Activated T-cell treated with anti-CD3 and anti-CD28 coated beads, Interleukin-2, amount 50 U/mL, for 72 hours (primary cell): ENCODE measurements at regions not wholly inside any gene's neighbourhood (a gene's known extent, or its start where the extent isn't known, plus 50 kb on each side); places are given as distances from the start of the nearest gene placed in this dataset.

Experiments used
- ATAC-seq, 2 donors: fragments of 150-1000 bp; cut with Tn5 transposase; replicated peaks in 1 of 2; 2 replicates each; pipeline ENCODE4 v1.10.0; 2021; ENCODE audit warnings: moderate library complexity in 2 of 2, mild to moderate bottlenecking in 1 of 2
- DNase-seq, 2 donors: peaks; one replicate each; pipeline ENCODE4 v3.0.0; 2021 to 2022; ENCODE audit warnings: mixed read lengths in 1 of 2
- H3K27ac Mint-ChIP-seq: one replicate; pipeline ENCODE4 v1.8.0; 2022; ENCODE audit warnings: mild to moderate bottlenecking, moderate library complexity, mixed read lengths
- H3K27me3 Mint-ChIP-seq: one replicate; pipeline ENCODE4 v1.8.0; 2022; ENCODE audit warnings: low read depth, mixed read lengths
- H3K36me3 Mint-ChIP-seq, 2 donors: one replicate each; pipeline ENCODE4 v1.8.0; 2022; ENCODE audit warnings: mixed read lengths in 2 of 2, mild to moderate bottlenecking in 1 of 2; ENCODE audit not compliant: insufficient read depth in 2 of 2
- H3K4me1 Mint-ChIP-seq: one replicate; pipeline ENCODE4 v1.8.0; 2022; ENCODE audit warnings: low read depth, mixed read lengths
- H3K4me3 Mint-ChIP-seq, 2 donors: one replicate each; pipeline ENCODE4 v1.8.0; 2022; ENCODE audit warnings: mild to moderate bottlenecking in 2 of 2, mixed read lengths in 2 of 2, moderate library complexity in 2 of 2
- H3K9me3 Mint-ChIP-seq, 2 donors: one replicate each; pipeline ENCODE4 v1.8.0; 2022; ENCODE audit warnings: mixed read lengths in 2 of 2

GRCh38 chr20:12638633-12639312, 370.0 kb upstream of the SPTLC3 start:
- Mint-ChIP-seq H3K9me3 (no peaks in the 10 kb centered on the region), H3K27me3 (no peaks in the 10 kb centered on the region), H3K4me3 (no peak overlapping the region), H3K4me1 (no peaks in the 10 kb centered on the region), H3K27ac (no peak overlapping the region), H3K36me3 (no peaks in the 10 kb centered on the region)
- DNase-seq (no peak), ATAC-seq (no peak)

DNA sequence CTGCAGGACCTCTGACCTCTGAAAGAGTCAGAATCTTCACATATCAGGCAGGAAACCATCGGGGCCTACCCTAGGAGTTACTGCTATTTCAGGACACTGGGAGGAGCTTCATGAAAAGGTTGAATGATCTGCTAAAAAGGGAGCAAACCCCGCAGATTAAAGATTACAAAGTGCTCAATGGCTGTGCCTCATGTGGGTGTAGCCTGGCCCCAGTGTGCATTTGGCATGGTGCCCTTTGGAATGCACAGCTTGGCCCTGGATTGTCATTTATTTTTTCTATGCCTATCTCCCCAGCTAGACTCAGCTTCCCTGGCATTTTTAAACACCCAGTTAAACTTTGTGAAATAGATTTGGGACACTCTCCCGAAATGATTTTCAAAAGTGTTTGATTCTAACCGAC, 368.5 kb upstream of the SPTLC3 start:
- Mint-ChIP-seq H3K9me3 (peaks cover 0 to 2% of the 10 kb centered on the region in 2 donors), H3K4me3 (no peak overlapping the region), H3K27me3 (no peaks in the 10 kb centered on the region), H3K27ac (no peak overlapping the region), H3K36me3 (no peaks in the 10 kb centered on the region), H3K4me1 (no peaks in the 10 kb centered on the region)
- no peak for DNase-seq
- no peak for ATAC-seq

- H3K27me3 Mint-ChIP-seq, result no peaks in the 10 kb centered on the region
- no peak overlapping the region for H3K27ac Mint-ChIP-seq
- H3K9me3 Mint-ChIP-seq, result peaks cover 0 to 2% of the 10 kb centered on the region in 2 donors
- H3K36me3 Mint-ChIP-seq, result no peaks in the 10 kb centered on the region
- no peak overlapping the region for H3K4me3 Mint-ChIP-seq
- ATAC-seq (no peak), DNase-seq (no peak)
- H3K4me1 Mint-ChIP-seq, result no peaks in the 10 kb centered on the region
Observed at GRCh38 chr20:12641619-12642018, 367.2 kb upstream of the SPTLC3 start.

- H3K4me3 Mint-ChIP-seq, result no peak overlapping the region
- no peak for ATAC-seq
- no peaks in the 10 kb centered on the region for H3K4me1 Mint-ChIP-seq
- H3K36me3 Mint-ChIP-seq, result no peaks in the 10 kb centered on the region
- no peak for DNase-seq
- H3K9me3 Mint-ChIP-seq, result peaks cover 2% of the 10 kb centered on the region in 2 donors
- no peaks in the 10 kb centered on the region for H3K27me3 Mint-ChIP-seq
- no peak overlapping the region for H3K27ac Mint-ChIP-seq
Observed at GRCh38 chr20:12644461-12644860, 364.3 kb upstream of the SPTLC3 start.

DNA sequence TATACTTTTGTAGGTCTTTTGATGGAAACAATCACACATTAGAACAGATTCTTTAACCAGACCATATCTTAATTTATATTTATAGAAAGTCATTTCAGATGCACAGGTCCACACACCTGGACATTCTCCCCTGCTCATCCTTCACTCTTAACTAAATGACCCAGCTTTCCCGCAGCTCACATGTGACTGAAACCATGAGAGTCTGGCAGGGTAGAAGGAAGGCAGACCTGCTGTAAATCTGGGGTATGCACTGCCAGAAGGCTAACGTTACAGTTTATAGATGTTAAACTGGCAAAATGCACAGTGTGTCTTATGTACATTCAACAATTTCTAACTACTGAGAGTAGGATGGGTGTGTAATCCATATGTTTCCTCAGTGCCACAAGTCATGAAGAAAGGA, 359.5 kb upstream of the SPTLC3 start:
- Mint-ChIP-seq H3K27me3 (no peaks in the 10 kb centered on the region), H3K36me3 (no peaks in the 10 kb centered on the region), H3K27ac (no peak overlapping the region), H3K9me3 (peaks cover 2 to 4% of the 10 kb centered on the region in 2 donors), H3K4me1 (no peaks in the 10 kb centered on the region), H3K4me3 (no peak overlapping the region)
- DNase-seq (no peak), ATAC-seq (no peak)

GRCh38 chr20:12653642-12654041, 355.1 kb upstream of the SPTLC3 start:
- ATAC-seq (no peak), DNase-seq (no peak)
- H3K9me3 Mint-ChIP-seq, result peaks cover 4 to 11% of the 10 kb centered on the region in 2 donors
- no peak overlapping the region for H3K4me3 Mint-ChIP-seq
- no peaks in the 10 kb centered on the region for H3K4me1 Mint-ChIP-seq
- no peaks in the 10 kb centered on the region for H3K27me3 Mint-ChIP-seq
- H3K36me3 Mint-ChIP-seq, result no peaks in the 10 kb centered on the region
- no peak overlapping the region for H3K27ac Mint-ChIP-seq

GRCh38 chr20:12659942-12660341, 348.8 kb upstream of the SPTLC3 start:
- Mint-ChIP-seq H3K4me1 (no peaks in the 10 kb centered on the region), H3K4me3 (no peak overlapping the region), H3K27ac (no peak overlapping the region), H3K27me3 (no peaks in the 10 kb centered on the region), H3K36me3 (peaks cover 1 to 2% of the 10 kb centered on the region in 2 donors), H3K9me3 (peaks cover 14 to 15% of the 10 kb centered on the region in 2 donors)
- DNase-seq, result no peak
- ATAC-seq, result no peak

GRCh38 chr20:12660918-12661317, 347.9 kb upstream of the SPTLC3 start:
- Mint-ChIP-seq H3K9me3 (peaks cover 13 to 14% of the 10 kb centered on the region in 2 donors), H3K27ac (no peak overlapping the region), H3K27me3 (no peaks in the 10 kb centered on the region), H3K36me3 (peaks cover 1 to 2% of the 10 kb centered on the region in 2 donors), H3K4me1 (no peaks in the 10 kb centered on the region), H3K4me3 (no peak overlapping the region)
- ATAC-seq (no peak), DNase-seq (no peak)

DNA sequence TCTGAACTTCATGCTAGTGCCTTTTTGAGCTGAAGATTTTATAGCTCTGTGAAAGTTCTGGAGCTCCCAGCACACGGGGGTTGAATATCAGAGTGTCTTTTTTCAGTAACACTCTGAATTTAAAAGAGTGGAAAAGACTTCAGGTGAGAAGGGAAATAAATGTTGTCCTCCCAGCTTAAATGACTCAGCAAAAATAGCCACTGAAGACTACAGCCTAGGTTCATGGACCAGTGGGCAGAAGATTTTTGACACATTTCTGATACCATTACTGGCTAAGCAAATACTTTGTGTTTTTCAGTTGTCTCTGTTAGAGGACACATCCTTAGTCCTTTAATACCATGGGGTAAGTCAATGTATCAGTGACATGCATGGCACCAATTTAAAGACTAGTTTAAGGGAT, 338.5 kb upstream of the SPTLC3 start:
- peaks cover 1 to 4% of the 10 kb centered on the region in 2 donors for H3K9me3 Mint-ChIP-seq
- H3K27me3 Mint-ChIP-seq, result no peaks in the 10 kb centered on the region
- no peaks in the 10 kb centered on the region for H3K4me1 Mint-ChIP-seq
- no peak overlapping the region for H3K27ac Mint-ChIP-seq
- DNase-seq, result no peak
- no peak overlapping the region for H3K4me3 Mint-ChIP-seq
- ATAC-seq, result no peak
- H3K36me3 Mint-ChIP-seq, result no peaks in the 10 kb centered on the region

DNA sequence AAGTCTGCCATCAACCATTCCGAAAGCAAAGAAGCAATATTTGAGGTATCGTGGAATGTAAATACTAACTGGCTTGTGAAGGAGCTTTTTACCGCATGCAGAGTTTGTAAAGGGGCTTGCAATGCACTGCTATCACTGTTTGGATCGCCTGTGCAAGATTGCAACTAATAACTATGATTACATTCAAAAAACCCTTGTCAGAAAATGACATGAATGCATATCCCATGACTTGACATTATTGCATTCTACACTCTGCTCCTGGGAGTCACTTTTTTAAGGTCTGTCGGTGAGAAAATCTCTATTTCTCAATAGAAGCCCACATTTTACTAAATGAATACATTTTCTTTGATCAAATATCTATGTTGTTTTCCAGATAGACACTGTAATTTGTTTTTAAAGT, 335.4 kb upstream of the SPTLC3 start:
- peaks cover 1 to 4% of the 10 kb centered on the region in 2 donors for H3K9me3 Mint-ChIP-seq
- no peak overlapping the region for H3K27ac Mint-ChIP-seq
- no peaks in the 10 kb centered on the region for H3K4me1 Mint-ChIP-seq
- no peaks in the 10 kb centered on the region for H3K27me3 Mint-ChIP-seq
- DNase-seq, result no peak
- no peaks in the 10 kb centered on the region for H3K36me3 Mint-ChIP-seq
- H3K4me3 Mint-ChIP-seq, result no peak overlapping the region
- no peak for ATAC-seq

GRCh38 chr20:12677925-12678324, 330.8 kb upstream of the SPTLC3 start:
- ATAC-seq, result no peak
- Mint-ChIP-seq H3K4me3 (no peak overlapping the region), H3K36me3 (no peaks in the 10 kb centered on the region)

DNA sequence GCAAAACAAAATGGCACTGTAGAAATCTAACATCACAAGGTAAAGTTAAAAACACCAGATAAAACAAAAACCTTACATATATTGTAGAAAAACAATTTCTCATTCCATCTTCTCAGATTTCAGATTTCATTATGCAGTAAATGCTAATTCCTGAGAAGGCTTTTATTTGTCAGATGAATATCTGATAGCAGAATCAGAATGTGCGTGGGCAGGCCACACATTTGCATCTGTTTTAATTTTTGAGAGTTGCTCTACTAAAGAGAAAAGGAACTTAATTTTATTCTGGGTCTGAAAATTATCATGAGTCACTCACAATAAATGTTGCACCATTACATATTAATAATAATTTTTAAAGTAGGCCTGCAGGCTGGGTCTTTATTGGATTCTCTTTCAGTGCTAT, 329.3 kb upstream of the SPTLC3 start:
- no peaks in the 10 kb centered on the region for H3K36me3 Mint-ChIP-seq
- ATAC-seq (no peak), DNase-seq (no peak)
- no peak overlapping the region for H3K27ac Mint-ChIP-seq
- H3K9me3 Mint-ChIP-seq, result peaks cover 3% of the 10 kb centered on the region in 2 donors
- H3K4me1 Mint-ChIP-seq, result no peaks in the 10 kb centered on the region
- H3K4me3 Mint-ChIP-seq, result no peak overlapping the region
- no peaks in the 10 kb centered on the region for H3K27me3 Mint-ChIP-seq

More at GRCh38 chr20:12677925-12678324, 330.8 kb upstream of the SPTLC3 start:
- Mint-ChIP-seq H3K4me1 (no peaks in the 10 kb centered on the region), H3K27me3 (no peaks in the 10 kb centered on the region), H3K9me3 (peaks cover 3 to 7% of the 10 kb centered on the region in 2 donors), H3K27ac (no peak overlapping the region)
- no peak for DNase-seq

DNA sequence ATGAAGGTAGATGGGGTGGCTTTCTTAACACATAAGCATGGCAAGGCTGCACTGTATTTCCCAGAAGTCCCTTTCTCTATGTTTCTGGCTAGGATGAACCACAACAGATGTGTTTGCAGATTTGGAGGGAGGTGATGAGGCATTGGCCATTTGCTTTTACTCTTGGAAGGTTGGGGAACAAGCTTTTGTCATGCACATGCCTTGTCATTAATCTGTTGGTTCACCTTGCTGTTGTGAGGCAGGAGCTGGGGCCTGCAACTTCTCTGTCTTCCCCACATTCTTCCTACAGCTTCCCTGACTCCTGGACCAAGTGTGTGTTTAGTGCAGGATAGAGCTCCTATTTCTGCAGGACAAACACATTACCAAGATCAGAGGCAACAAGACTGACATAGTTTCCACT, 326.2 kb upstream of the SPTLC3 start:
- DNase-seq (no peak), ATAC-seq (no peak)
- no peak overlapping the region for H3K4me3 Mint-ChIP-seq
- no peak overlapping the region for H3K27ac Mint-ChIP-seq
- no peaks in the 10 kb centered on the region for H3K4me1 Mint-ChIP-seq
- no peaks in the 10 kb centered on the region for H3K27me3 Mint-ChIP-seq
- H3K36me3 Mint-ChIP-seq, result no peaks in the 10 kb centered on the region
- H3K9me3 Mint-ChIP-seq, result peaks cover 5% of the 10 kb centered on the region in 2 donors

- H3K27me3 Mint-ChIP-seq, result no peaks in the 10 kb centered on the region
- no peaks in the 10 kb centered on the region for H3K4me1 Mint-ChIP-seq
- no peak overlapping the region for H3K4me3 Mint-ChIP-seq
- ATAC-seq, result no peak
- peaks cover 9 to 10% of the 10 kb centered on the region in 2 donors for H3K9me3 Mint-ChIP-seq
- H3K36me3 Mint-ChIP-seq, result peaks cover 0 to 1% of the 10 kb centered on the region in 2 donors
- no peak for DNase-seq
- no peak overlapping the region for H3K27ac Mint-ChIP-seq
Observed at GRCh38 chr20:12687476-12687875, 321.3 kb upstream of the SPTLC3 start.
